ENCODE measurements at regions not wholly inside any gene's neighbourhood (a gene's known extent, or its start where the extent isn't known, plus 50 kb on each side); places are given as distances from the start of the nearest gene placed in this dataset.

DNA sequence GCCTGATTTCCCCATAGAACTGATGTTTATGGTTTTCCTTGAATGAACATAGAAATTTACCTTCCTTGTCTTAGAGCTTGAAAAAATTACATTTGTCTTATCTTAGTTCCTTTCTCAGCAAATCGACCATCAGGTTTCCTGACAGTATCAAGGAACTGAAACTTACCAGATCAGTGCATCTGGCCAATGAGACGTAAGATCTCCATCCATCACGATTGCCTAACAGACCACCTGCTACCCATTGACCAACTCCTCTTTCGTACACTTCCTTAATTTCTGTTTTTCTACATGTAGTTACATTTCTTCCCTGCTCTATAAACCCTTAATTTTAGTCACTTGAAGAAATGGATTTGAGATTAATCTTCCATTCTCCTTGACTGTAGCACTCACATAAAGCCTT is 57.4 kb upstream of the TMPRSS15 start:
- DNase-seq, result no peak

GRCh38 chr21:18461743-18462142 is 58.2 kb upstream of the TMPRSS15 start:
- no peak for DNase-seq

DNA sequence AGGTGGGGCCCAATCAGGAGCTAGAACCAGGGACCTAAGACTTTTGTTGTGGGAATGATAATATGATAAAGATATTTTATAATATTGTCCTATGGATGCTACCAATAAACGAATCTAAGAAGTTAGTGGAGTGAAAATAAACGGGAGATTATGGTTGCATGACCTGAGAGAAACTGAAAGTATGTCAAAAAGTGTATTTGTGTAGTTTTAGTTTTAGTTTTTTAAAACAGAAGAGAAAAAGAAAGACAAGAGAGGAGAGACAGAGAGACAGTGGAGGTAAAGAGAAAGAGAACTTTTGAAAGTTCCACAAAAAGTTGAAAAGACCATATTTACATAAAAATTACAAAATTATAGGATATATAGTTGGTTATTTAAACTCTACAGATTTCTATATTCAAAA is 64.1 kb upstream of the TMPRSS15 start:
- DNase-seq, result no peak

GRCh38 chr21:18468790-18469189 is 65.2 kb upstream of the TMPRSS15 start:
- DNase-seq, result no peak

GRCh38 chr21:18476639-18477038 is 73.1 kb upstream of the TMPRSS15 start:
- DNase-seq, result no peak

DNA sequence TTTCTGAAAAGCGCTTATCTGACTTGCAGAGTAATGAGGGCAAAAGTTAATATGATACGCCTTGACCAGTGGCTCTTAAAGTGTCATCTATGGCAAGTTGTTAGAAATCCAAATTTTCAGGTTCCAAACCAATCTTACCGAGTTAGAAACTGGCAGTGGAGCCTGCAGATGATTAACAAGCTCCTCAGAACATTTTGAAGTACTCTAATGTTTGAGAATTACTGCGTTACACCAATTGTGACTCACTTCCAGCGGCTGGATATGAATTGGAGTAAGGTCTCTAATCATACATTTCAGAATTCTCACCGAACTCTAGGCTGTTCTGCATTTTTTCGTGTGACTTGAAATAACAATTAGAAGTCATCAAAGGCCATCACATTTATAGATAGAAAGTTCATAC is 73.5 kb upstream of the TMPRSS15 start:
- no peak for DNase-seq

- DNase-seq, result no peak
These were observed 74.9 kb upstream of the TMPRSS15 start for GRCh38 chr21:18478513-18478912.

DNA sequence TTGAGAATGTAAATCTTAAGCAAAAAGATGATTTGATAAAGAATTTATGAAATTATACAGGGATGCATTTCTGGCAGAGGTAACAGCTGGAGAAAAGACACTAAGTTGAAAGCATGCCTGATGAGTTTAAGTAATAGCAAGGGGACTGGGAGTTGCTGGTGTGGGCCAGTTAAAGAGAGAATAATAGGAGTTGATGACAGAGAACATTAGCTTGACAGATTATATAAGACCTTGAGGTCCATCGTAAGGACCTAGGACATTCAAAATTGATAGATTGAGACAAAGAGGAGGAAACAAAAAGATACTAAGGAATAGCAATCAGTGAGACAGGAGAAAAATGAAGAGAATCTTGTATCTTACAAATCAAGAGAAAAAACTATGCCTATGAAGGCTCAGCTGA is 84.7 kb upstream of the TMPRSS15 start:
- DNase-seq, result no peak

DNA sequence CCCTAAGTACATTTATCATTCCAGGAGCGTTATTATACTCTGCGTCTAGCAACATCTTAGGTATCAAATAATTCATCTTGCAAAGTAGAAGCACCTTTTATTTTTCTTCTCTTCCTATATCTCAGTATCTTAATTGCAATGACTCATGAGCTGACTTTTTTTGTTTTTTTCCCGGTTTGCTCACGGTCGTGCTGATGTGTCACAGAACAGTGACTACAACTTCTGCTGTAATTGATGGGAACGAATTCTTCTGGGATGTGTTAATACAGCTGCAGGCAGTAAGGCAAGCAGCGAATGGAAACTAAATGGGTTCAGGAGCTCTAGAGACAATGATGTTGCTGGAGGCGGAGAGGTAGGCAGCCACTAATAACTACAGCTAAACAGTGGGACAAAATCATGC is 89.8 kb upstream of the TMPRSS15 start:
- no peak for DNase-seq

- no peak for DNase-seq
These were observed 91.9 kb upstream of the TMPRSS15 start for GRCh38 chr21:18495523-18495922.

GRCh38 chr21:18498431-18498830 is 94.8 kb upstream of the TMPRSS15 start:
- no peak for DNase-seq

GRCh38 chr21:18499761-18500376 is 96.3 kb upstream of the TMPRSS15 start:
- DNase-seq, result peak; percentile 56

DNA sequence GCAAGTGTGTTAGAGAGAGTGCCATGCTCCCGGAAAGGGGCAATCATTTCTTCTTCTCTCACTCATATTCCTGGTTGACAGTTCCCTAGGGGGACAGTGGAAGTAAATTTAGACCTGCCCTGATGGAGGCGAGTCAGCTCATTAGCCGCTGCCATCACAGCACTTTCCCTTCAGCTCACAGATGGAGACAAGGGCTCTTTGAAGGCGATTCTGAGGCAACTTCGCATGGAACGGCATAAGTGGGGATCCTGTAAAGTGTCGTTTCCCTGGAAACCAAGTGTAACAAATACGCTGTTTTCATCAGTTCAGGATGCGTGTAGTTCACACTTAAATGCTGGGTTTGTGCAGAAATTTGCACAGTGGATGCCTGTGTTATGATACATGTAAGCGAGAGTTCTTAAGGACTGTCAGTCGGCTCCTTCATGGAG is 114.5 kb upstream of the TMPRSS15 start:
- no peak for DNase-seq

GRCh38 chr21:18521204-18521603 is 117.6 kb upstream of the TMPRSS15 start:
- no peak for DNase-seq

DNA sequence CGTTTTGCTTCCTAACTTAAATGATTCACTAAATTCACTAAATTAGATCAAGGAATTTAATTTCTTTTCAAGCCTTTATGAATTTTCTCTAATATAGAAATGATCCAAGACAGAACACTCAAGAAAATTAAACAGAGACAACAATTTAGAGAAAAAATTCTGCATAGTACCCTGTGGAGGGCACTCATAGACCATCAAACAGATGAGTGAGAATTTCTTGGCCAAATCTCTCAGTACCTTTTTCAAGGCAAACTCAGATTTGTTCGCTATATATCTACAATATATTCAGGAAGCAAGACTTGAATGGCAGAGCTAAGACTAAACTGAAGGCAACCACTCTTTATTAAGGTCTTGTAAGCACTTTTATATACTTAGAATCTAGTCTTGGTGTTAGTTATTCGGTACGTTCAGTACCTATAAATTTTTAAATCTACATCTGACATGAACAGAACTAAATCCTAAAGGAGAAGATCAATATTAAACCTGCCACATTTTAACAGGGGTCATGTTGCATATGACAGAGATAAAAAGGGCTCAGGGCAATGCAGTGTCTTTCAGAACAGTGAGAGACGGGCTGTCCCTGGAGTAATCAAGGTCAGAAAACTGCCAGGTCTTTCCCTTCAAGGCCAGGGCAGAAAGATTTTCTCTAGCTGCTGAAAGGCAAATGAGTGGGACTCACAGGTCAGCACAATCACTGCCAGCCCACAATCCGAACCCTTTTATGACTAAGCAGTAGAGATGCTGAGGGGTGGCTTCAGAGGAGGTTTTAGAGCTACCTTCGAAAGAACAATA is 118.8 kb upstream of the TMPRSS15 start:
- DNase-seq, result no peak

DNA sequence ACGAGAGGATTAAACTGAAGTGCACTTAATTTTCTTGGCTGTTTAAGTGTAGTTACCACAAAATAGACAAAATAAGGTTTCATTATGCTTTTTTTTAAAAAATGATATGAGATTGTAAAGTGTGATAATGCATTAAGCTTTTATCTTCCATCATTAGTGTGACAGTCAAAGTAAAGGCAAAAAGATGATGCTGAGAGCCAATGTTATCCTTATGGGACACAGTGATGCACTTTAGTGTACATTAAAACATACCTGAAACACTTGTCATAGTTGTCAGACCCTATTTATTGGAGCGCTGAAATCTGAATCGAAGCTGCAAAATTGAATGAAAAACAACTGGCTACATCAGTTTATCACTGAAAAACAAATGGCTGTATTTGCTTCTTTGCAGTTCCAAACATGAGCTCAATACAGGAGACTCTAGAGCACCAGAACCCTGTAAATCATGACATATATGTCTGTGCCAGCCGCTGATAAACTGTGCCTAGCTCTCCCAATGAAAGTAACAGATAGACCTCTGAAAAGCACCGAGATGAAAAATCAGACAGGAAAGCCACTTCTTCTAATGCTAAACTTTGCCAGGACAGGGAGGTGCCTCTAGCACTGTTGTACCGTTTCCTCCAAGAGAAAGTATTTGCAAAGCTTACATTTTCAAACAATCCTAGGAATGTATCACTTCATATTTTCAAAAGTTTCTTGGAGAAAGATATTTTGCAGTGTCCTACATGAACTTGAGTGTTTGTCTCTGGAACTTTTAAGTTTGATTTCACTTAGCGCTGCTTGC is 120.7 kb upstream of the TMPRSS15 start:
- DNase-seq, result no peak

DNA sequence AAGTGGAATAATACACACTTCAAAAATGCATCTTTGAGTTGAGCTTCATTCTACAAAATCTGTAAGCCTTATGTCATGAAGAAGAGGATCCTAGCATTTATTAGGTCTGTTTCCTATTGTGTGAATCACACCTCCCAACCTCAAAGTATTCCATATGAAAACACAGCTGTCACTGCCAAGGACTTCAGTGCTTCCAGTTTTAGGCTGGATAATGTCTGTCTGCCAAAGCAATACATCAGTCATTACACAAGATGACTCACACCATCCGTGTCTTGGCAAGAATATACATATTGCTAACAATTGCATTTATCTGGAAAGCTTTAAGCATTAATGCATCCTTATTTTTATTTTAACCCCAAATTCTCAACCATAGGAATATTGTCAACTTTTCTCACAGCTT is 125.7 kb upstream of the TMPRSS15 start:
- DNase-seq, result no peak

- DNase-seq, result no peak
These were observed 138.5 kb upstream of the TMPRSS15 start for GRCh38 chr21:18542081-18542480.

DNA sequence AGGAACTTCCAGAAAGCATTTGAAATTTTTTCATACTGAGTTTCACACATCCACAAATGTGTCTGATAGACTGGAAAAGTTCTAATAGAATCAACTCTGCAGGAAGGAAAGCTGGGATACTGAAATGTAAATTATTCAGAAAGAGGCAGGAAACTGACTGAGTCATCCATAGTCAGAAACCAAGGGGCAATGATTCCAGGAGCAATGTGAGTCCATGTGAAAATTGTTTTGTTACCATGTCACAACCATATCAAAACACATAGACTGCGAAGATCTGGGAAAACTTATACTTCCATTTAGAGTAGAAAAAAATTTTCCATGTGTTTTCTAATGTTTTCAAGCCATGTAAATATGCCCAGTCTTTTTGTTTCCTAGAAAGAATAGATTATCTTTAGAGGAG is 142.3 kb upstream of the TMPRSS15 start:
- no peak for DNase-seq

DNA sequence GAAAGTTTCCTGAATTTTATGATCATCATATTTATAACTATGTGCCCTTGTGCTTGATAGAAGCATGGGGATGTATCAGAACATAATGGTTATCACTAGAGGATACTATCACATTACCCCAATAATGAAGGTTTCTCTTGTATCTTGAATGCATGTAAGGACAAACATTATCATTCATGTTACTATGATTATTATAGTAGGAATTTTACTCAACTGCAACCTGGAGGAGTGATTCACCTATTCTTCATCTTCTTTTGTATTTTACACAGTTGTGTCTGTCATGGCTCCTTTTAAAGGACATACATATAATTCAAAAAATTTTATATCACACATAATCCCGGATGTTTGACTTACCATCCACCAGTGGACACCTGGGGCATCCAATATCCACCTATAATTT is 143.8 kb upstream of the TMPRSS15 start:
- no peak for DNase-seq

- DNase-seq, result no peak
These were observed 144.7 kb upstream of the TMPRSS15 start for GRCh38 chr21:18548249-18548648.

DNA sequence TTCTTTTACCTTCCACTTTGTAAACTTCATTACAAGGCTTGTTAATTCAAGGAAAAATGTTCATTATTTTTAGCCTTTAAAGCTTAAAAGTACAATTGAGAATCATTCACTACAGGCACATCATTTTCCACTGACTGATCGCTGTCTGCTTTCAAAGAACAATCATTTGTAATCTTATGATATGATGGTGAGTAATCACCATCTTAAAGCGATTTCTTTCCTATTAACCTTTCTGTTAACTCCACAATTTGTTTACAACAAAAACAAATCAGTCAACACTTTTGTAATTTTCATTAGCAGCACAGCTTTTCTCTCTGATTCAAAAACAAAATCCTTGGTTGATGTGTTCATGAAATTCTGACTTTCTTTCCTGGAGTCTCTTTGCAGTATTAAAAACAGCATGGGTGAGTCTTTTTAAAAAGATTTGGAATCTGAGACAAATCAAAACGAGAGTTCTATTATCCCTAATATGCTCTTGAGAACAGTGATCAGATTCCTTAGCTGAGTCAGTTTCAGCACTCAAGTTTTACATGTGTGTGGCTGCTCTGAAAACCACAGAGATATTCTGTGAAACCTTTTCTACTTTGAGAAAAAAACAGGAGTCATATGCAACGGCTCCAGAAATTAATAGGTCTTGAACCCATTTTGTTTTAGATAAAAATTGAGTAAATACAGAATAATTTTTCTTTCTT is 145.8 kb upstream of the TMPRSS15 start:
- no peak for DNase-seq

DNA sequence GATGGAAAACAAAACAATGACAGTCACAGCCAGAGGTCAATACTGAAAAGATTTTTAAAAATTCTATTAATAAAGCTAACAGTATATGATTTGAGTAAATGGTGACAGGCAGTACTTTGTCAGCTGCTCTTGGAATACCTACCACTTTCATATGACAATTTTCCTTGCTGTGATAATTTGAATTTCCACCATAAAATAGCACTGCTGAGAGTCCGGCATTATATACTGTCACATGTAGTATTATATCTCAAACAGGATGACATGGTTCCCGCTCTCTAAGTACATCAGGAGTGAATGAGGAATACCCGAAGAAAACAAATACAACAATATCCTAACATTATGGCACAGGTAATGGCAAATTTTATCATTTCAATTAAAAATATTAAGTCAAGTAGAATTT is 146.8 kb upstream of the TMPRSS15 start:
- DNase-seq, result no peak

Measured in activated CD8-positive, alpha-beta memory T cell treated with anti-CD3 and anti-CD28 coated beads for 24 hours (primary cell).